Panc1 (cell line): ENCODE measurements at regions not wholly inside any gene's neighbourhood (a gene's known extent, or its start where the extent isn't known, plus 50 kb on each side); places are given as distances from the start of the nearest gene placed in this dataset.
A peak's percentile ranks its signal among the peaks of the same experiment; 100 is the strongest.

Experiments used
- ATAC-seq: fragments of 200-7000 bp; cut with Tn5 transposase; 2 replicates; pipeline ENCODE4 v1.9.1; 2020; ENCODE audit warnings: mild to moderate bottlenecking, moderate library complexity
- BruUV-seq: library from RNA; stranded (reverse); fragments of 400-500 nt; replicated peaks from 2 replicates; lab custom pipeline; 2021; lab: Mats Ljungman, UMichigan
- CTCF ChIA-PET: fragments of 300-600 bp; sonication (Branson Sonifier 250); formaldehyde crosslinking; loops from one replicate; lab custom pipeline; 2022; ENCODE audit warnings: antibody characterized with exemption; lab: Charles Lee
- POLR2A ChIA-PET: fragments of 300-600 bp; sonication (Branson Sonifier 250); formaldehyde crosslinking; loops from one replicate; lab custom pipeline; 2022; ENCODE audit warnings: antibody characterized with exemption; lab: Charles Lee
- DNase-seq: peaks from one replicate; pipeline ENCODE4 v3.0.0-alpha.2; 2010; ENCODE audit warnings: low read depth, low spot score
- H3K27ac ChIP-seq: 2 replicates; pipeline ENCODE4 v1.5.1; 2011; ENCODE audit warnings: mild to moderate bottlenecking, low read length, inconsistent platforms
- H3K27me3 ChIP-seq: fragments of 200-500 bp; sonication (Bioruptor generic); 2 replicates; pipeline ENCODE4 v1.6.0; 2014; ENCODE audit warnings: low read length, inconsistent platforms; ENCODE audit not compliant: control insufficient read depth, insufficient read depth
- H3K36me3 ChIP-seq: fragments of 200-500 bp; sonication (Bioruptor generic); 2 replicates; pipeline ENCODE4 v1.5.1; 2014; ENCODE audit warnings: inconsistent platforms, mild to moderate bottlenecking, low read length, moderate library complexity; ENCODE audit not compliant: control insufficient read depth, insufficient read depth
- H3K4me1 ChIP-seq: 2 replicates; pipeline ENCODE4 v1.5.1; 2011; ENCODE audit warnings: inconsistent platforms, mild to moderate bottlenecking, low read length, moderate library complexity; ENCODE audit not compliant: control insufficient read depth, insufficient read depth
- H3K4me3 ChIP-seq, 2 experiments: 2 replicates each; pipeline ENCODE4 v1.5.1; 2011 to 2012; ENCODE audit warnings: low read depth in 2 of 2, low read length in 2 of 2, mild to moderate bottlenecking in 2 of 2, inconsistent platforms in 1 of 2, moderate library complexity in 1 of 2
- H3K9me3 ChIP-seq: fragments of 200-500 bp; sonication (Bioruptor generic); 2 replicates; pipeline ENCODE4 v1.5.1; 2014; ENCODE audit warnings: low read depth, mild to moderate bottlenecking, inconsistent platforms, low read length, moderate library complexity; ENCODE audit not compliant: control insufficient read depth, insufficient read depth
- POLR2AphosphoS5 ChIP-seq: IDR thresholded peaks from 2 replicates; pipeline ENCODE4 v1.6.1; 2012; ENCODE audit warnings: mild to moderate bottlenecking, low read depth, low read length, moderate library complexity
- SIN3A ChIP-seq: IDR thresholded peaks from 2 replicates; pipeline ENCODE4 v1.6.1; 2012; ENCODE audit warnings: low read depth, mild to moderate bottlenecking, low read length, moderate library complexity, borderline replicate concordance; ENCODE audit not compliant: insufficient read depth
- TCF7L2 ChIP-seq: IDR thresholded peaks from 2 replicates; pipeline ENCODE4 v1.6.1; 2011; ENCODE audit warnings: mild to moderate bottlenecking, low read depth, low read length, inconsistent platforms
- in situ Hi-C: cut with HindIII; loops from 2 replicates; pipeline ENCODE4 v1.10.0; 2016; ENCODE audit warnings: low sequenced_read_pairs, low pct_unique_long_range_greater_than_20kb
- intact Hi-C: fragments of 100-400 bp; cut with micrococcal nuclease; formaldehyde crosslinking; loops from one replicate; pipeline ENCODE4 v1.10.0; 2022; ENCODE audit not compliant: unreplicated experiment
- TF ChIP-seq, protein P1 (sequence below): fragments of 450-650 bp; IDR thresholded peaks from 2 replicates; pipeline ENCODE4 v1.5.1; 2017; ENCODE audit warnings: mild to moderate bottlenecking
- TF ChIP-seq, protein P2 (sequence below), 2 experiments: IDR thresholded peaks; 2 replicates each; pipeline ENCODE4 v1.6.1; 2011 to 2012; ENCODE audit warnings: low read depth in 2 of 2, control low read depth in 1 of 2, low read length in 1 of 2, mild to moderate bottlenecking in 1 of 2, moderate library complexity in 1 of 2; ENCODE audit not compliant: insufficient read depth in 1 of 2

DNA sequence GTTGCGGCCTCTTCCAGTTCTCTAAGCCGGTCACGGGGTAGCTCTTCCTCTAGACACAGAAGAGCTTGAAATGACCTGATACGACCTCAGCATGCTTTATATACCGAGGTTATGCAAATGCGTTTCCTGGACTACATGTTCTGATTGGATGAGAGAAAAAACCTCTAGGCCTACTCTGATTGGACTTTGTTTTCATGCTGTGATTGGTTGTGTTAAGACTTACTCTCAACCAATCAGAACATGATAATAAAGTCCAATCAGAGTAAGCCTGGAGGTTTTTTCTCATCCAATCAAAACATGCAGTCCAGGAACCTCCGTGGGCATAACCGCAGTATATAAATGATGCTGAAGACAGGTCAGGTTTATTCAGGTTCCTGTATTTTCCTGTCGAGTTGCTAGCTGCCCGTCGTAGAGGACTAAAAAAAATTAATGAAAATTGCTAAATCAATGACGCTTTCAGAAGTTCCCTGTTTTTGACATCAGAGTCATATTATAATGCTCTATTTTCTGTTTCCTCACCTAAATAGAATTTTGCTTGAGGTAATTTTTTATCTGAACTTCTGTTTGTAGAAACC is 177.4 kb downstream of the POTEB3 start:
- Histone ChIP-seq H3K4me3 (no peak overlapping the region), H3K9me3 (no peaks in the 10 kb centered on the region), H3K27me3 (peaks cover 6% of the 10 kb centered on the region), H3K4me1 (no peaks in the 10 kb centered on the region), H3K36me3 (no peaks in the 10 kb centered on the region), H3K27ac (no peak overlapping the region)
- BruUV-seq: no TSS peak
- POLR2A ChIA-PET: no interaction called here
- ATAC-seq (no peak), DNase-seq (no peak)
- intact Hi-C loops: no loop called here
- in situ Hi-C loops: no loop called here
- TF ChIP-seq SIN3A (no peak), TCF7L2 (no peak), POLR2AphosphoS5 (no peak)
- TF ChIP-seq, protein P1, sequence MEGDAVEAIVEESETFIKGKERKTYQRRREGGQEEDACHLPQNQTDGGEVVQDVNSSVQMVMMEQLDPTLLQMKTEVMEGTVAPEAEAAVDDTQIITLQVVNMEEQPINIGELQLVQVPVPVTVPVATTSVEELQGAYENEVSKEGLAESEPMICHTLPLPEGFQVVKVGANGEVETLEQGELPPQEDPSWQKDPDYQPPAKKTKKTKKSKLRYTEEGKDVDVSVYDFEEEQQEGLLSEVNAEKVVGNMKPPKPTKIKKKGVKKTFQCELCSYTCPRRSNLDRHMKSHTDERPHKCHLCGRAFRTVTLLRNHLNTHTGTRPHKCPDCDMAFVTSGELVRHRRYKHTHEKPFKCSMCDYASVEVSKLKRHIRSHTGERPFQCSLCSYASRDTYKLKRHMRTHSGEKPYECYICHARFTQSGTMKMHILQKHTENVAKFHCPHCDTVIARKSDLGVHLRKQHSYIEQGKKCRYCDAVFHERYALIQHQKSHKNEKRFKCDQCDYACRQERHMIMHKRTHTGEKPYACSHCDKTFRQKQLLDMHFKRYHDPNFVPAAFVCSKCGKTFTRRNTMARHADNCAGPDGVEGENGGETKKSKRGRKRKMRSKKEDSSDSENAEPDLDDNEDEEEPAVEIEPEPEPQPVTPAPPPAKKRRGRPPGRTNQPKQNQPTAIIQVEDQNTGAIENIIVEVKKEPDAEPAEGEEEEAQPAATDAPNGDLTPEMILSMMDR: no peak
- TF ChIP-seq, protein P2, sequence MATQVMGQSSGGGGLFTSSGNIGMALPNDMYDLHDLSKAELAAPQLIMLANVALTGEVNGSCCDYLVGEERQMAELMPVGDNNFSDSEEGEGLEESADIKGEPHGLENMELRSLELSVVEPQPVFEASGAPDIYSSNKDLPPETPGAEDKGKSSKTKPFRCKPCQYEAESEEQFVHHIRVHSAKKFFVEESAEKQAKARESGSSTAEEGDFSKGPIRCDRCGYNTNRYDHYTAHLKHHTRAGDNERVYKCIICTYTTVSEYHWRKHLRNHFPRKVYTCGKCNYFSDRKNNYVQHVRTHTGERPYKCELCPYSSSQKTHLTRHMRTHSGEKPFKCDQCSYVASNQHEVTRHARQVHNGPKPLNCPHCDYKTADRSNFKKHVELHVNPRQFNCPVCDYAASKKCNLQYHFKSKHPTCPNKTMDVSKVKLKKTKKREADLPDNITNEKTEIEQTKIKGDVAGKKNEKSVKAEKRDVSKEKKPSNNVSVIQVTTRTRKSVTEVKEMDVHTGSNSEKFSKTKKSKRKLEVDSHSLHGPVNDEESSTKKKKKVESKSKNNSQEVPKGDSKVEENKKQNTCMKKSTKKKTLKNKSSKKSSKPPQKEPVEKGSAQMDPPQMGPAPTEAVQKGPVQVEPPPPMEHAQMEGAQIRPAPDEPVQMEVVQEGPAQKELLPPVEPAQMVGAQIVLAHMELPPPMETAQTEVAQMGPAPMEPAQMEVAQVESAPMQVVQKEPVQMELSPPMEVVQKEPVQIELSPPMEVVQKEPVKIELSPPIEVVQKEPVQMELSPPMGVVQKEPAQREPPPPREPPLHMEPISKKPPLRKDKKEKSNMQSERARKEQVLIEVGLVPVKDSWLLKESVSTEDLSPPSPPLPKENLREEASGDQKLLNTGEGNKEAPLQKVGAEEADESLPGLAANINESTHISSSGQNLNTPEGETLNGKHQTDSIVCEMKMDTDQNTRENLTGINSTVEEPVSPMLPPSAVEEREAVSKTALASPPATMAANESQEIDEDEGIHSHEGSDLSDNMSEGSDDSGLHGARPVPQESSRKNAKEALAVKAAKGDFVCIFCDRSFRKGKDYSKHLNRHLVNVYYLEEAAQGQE (IDR thresholded peaks at IDR 0.05; ENCODE audit: insufficient read depth in 1 of 2, low read depth in 2 of 2, low read length in 1 of 2): no peak
- CTCF ChIA-PET: no interaction called here

DNA sequence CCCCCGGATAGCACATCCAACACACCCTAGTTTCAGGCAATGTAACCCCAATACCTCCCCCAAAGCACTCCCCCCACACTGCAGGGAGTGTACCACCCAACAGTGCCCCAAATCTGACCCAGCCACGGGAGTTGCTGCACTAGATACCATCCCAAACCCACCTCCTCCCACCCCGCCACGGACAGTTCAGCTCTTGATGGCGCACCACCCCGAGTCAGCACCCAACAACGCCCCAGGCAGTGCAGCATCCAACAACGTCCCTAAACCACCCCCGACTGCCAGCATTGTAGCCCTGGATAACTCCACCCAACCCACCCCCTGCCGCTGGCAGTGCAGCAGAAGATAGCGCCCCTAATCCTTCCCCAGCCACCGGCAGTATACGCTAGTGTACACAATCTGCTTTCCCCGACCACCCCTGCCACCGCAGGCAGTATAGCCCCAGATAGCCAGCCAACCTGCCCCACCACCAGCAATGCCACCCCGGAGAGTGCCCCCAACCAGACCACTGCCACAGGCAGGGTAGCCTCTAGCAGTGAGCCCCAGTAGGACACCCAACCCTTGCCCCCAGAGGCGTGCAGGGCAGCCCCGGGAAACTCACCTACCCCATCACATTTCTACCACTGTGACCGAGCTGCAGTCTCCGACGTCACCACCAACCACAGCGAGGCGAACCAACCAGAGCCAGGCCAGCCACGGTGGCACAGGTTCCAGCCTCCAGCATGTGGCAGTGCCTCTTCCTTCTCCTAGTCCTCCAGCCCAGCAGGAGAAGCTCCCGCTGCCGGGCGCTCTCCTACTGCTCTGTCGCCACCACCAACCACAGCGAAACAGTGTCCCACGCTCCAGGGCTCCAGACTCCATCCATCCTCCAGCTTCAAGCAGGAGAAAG is 178.1 kb downstream of the POTEB3 start:
- TF ChIP-seq, protein P2 (IDR thresholded peaks at IDR 0.05; ENCODE audit: insufficient read depth in 1 of 2, low read depth in 2 of 2, low read length in 1 of 2): no peak
- TF ChIP-seq TCF7L2 (no peak), POLR2AphosphoS5 (no peak), SIN3A (no peak)
- TF ChIP-seq, protein P1: no peak
- BruUV-seq: no TSS peak
- no peak overlapping the region for H3K4me3 ChIP-seq
- H3K27ac ChIP-seq: no peak overlapping the region
- in situ Hi-C loops (no loop called here), intact Hi-C loops (no loop called here)
- CTCF ChIA-PET: no interaction called here
- POLR2A ChIA-PET: no interaction called here
- ATAC-seq (peak; percentile 43; the same call in 1 of the 2 replicates), DNase-seq (no peak)
- H3K27me3 ChIP-seq: peaks cover 6% of the 10 kb centered on the region
- H3K4me1 ChIP-seq: no peaks in the 10 kb centered on the region
- no peaks in the 10 kb centered on the region for H3K9me3 ChIP-seq
- no peaks in the 10 kb centered on the region for H3K36me3 ChIP-seq
